Cardiac fibroblast (primary cell): ENCODE measurements at regions not wholly inside any gene's neighbourhood (a gene's known extent, or its start where the extent isn't known, plus 50 kb on each side); places are given as distances from the start of the nearest gene placed in this dataset.

Experiments used
- DNase-seq, 2 donors: peaks; one replicate each; pipeline versions ENCODE4 v3.0.0 to v3.0.0-alpha.2; 2010; ENCODE audit warnings: low read depth in 2 of 2
- H3K4me3 ChIP-seq, 2 donors: replicated peaks in 1 of 2; 1 replicate in 1 of 2; 2 replicates in 1 of 2; pipeline ENCODE4 v1.5.1; 2011; ENCODE audit warnings: low read depth in 2 of 2, low read length in 2 of 2, mild to moderate bottlenecking in 2 of 2, moderate library complexity in 1 of 2
- TF ChIP-seq, protein P1 (sequence below): IDR thresholded peaks from one replicate; pipeline ENCODE4 v1.5.1; 2011; ENCODE audit warnings: low read depth, mild to moderate bottlenecking, low read length, inconsistent platforms

DNA sequence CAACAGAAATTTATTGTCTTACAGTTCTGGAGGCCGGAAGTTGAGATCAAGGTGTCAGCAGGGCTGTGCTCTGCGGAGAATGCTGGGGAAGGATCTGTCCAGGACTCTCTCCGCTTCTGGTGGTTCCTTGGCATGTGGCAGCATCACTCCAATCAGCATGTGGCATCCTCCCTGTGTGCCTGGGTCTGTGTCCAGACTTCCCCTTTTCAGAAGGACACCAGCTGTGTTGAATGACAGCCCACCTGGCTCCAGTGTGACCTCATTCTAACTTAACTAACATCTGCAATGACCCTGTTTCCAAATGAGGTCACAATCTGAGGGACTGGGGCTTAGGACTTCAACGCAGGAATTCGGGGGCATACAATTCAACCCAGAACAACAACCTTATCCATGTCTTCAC, 141.9 kb downstream of the BMS1 start:
- DNase-seq = no peak
- TF ChIP-seq, protein P1, sequence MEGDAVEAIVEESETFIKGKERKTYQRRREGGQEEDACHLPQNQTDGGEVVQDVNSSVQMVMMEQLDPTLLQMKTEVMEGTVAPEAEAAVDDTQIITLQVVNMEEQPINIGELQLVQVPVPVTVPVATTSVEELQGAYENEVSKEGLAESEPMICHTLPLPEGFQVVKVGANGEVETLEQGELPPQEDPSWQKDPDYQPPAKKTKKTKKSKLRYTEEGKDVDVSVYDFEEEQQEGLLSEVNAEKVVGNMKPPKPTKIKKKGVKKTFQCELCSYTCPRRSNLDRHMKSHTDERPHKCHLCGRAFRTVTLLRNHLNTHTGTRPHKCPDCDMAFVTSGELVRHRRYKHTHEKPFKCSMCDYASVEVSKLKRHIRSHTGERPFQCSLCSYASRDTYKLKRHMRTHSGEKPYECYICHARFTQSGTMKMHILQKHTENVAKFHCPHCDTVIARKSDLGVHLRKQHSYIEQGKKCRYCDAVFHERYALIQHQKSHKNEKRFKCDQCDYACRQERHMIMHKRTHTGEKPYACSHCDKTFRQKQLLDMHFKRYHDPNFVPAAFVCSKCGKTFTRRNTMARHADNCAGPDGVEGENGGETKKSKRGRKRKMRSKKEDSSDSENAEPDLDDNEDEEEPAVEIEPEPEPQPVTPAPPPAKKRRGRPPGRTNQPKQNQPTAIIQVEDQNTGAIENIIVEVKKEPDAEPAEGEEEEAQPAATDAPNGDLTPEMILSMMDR = no peak

DNA sequence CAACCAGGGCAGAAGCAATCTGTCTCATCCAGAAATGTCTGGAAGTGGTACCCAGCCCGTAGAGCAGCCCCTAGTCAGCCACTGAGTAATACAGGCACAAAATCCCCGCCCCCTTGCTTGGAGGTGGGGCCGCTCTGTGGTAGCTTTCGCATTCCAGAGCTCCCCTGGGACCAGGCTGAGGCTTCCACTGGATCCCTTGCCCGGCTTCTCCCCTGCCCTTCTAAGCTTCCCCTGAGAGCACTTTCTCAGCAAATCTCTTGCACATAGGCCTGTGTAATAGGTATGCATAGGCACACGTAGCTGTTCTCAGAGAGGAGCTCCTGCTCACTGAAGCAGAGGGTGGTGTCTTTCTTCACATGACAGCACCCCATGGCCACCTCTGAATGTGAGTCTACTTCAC, 144.2 kb downstream of the BMS1 start:
- DNase-seq = peak; percentile 46 to 68
- TF ChIP-seq, protein P1 = no peak
- no peak overlapping the region for H3K4me3 ChIP-seq

More for the DNA sequence above, 141.9 kb downstream of the BMS1 start:
- H3K4me3 ChIP-seq = no peak overlapping the region

DNA sequence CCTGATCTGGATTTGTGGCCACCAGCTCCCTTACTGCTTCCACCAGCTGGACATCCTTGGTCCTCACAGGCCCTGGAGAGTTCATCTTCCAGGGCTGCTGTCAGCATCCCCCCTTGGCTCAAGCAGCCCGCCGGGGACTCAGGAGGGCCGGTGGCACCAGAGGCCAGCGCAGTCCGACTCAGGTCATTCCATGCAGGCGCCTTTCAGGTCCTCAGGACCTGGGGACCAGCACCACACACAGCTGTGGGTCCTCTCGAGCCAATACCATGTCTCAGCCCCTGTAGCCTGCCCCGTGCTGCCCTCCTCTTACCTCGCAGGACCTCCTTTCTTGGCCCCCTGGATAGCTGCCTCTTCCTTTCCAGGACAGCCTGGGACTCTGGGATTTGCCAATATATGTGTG, 145.5 kb downstream of the BMS1 start:
- TF ChIP-seq, protein P1 = no peak
- no peak for DNase-seq
- no peak overlapping the region for H3K4me3 ChIP-seq

DNA sequence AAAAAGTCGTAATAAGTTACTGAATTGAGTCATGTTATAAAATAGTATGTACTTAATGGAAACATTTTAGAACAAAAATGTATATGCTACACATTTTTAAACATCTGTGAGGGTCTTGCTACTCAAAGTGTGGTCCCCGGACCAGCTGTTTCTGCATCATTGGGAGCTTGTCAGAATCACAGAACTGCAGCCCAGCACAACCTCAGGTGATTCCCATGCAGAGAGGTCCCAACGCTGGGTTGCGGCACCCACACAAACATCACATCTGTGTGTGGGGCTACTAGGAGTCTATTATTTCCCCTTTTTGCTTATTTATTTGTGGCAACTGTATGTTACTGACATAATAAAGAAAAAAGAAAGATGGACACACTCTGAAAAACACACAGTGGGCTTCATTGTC, 146.6 kb downstream of the BMS1 start:
- TF ChIP-seq, protein P1 = no peak
- no peak overlapping the region for H3K4me3 ChIP-seq
- DNase-seq = no peak

DNA sequence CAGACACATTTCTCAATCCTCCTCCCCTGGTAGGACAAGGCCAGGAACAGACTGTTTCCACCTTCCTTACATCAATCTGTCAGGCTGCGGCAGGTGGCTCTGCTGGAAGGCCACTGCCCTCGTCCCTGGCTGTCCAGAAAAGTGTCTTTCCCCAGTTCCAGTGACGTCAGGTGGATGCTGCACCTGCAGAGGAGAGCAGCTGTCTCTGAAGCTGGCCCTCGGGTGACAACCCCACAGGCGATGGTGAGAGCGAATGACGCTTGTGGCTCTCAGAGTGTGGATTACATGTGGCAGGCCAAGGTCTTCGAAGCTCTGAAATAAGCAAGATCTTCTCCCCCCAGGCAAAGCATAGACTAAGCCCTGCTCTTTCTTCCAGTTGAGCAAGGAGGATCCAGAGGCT, 146.9 kb upstream of the RET start:
- no peak overlapping the region for H3K4me3 ChIP-seq
- TF ChIP-seq, protein P1 = no peak
- DNase-seq = no peak

DNA sequence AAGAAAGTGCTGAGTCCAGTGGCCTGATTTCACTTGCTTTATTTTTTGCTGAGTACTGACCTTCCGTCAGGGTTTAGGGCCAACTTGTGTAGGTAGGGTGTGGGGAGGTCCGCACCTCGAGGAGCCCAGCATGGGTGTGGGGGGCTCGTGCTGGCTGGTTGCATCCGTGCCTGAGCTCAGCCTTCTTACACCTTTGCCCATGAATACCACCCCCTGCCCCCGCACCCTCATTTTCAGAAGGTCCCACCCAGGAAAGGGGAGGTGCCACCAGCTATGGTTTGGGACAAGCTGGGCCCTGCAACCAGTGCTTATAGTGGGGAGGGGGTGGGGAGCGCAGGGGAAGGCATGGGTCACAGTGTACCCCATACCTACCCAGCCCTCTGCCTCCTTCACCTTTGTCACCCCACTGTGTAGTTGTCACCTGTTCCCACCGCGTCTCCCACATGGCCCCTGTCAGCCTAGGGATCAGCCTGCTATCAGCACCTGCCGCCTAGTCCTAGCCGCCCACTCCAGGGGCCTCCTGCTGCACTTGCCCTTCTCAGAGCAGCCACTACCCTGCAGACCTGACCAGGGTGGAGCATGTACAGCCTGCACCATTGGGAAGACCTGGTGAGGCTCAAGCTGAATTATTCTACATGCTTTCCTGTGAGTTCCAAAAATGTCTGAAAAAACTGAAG, 146.2 kb upstream of the RET start:
- DNase-seq = no peak
- TF ChIP-seq, protein P1 = no peak
- H3K4me3 ChIP-seq = no peak overlapping the region

DNA sequence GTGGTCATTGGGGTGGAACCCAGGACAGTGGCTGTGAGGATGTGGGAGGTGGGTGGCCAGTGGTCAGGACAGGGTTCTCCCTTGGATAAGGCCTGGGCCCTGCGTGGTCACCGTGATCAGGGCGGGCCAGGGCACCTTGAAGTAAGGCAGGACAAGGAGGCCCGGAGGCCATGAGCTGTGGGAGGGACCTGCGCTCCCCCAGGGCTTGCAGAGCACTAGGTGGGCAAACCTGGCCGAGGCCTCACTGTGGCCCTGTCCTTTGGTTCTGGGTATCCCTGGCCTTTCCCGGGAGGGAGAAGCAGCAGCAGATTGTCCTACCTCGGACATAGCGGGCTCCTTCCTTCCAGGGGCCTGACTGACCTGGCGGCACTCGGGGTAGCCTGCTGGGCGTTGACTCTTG, 144.8 kb upstream of the RET start:
- TF ChIP-seq, protein P1 = no peak
- H3K4me3 ChIP-seq = no peak overlapping the region
- DNase-seq = no peak
